Thoracic aorta (tissue), 2 donors: ENCODE measurements at regions not wholly inside any gene's neighbourhood (a gene's known extent, or its start where the extent isn't known, plus 50 kb on each side); places are given as distances from the start of the nearest gene placed in this dataset.

Experiments
- ATAC-seq: fragments of 150-250 bp; one replicate; pipeline ENCODE4 v1.8.0; 2017; ENCODE audit warnings: low read depth; ENCODE audit not compliant: insufficient number of reproducible peaks, low FRiP score
- DNase-seq: peaks from one replicate; pipeline ENCODE4 v3.0.0-alpha.2; 2020; ENCODE audit warnings: low spot score
- H3K27ac ChIP-seq, 2 donors: fragments of 200-600 bp; sonication (generic); 1 replicate in 1 of 2; 2 replicates in 1 of 2; pipeline ENCODE4 v1.5.1; 2016; ENCODE audit warnings: mild to moderate bottlenecking in 2 of 2, moderate library complexity in 2 of 2
- H3K27me3 ChIP-seq: fragments of 200-600 bp; sonication (generic); replicated peaks from 2 replicates; pipeline ENCODE4 v1.6.0; 2016; ENCODE audit warnings: mild to moderate bottlenecking; ENCODE audit not compliant: insufficient read depth
- H3K36me3 ChIP-seq: fragments of 200-600 bp; sonication (generic); one replicate; pipeline ENCODE4 v1.5.1; 2016
- H3K4me1 ChIP-seq, 2 donors: fragments of 200-600 bp; sonication (generic); 1 replicate in 1 of 2; 2 replicates in 1 of 2; pipeline versions ENCODE4 v1.5.1 to v1.6.0; 2016; ENCODE audit warnings: low read depth in 2 of 2, mild to moderate bottlenecking in 1 of 2; ENCODE audit not compliant: control insufficient read depth in 1 of 2
- H3K4me3 ChIP-seq: fragments of 200-600 bp; sonication (generic); 2 replicates; pipeline ENCODE4 v1.5.1; 2016; ENCODE audit warnings: mild to moderate bottlenecking
- H3K9me3 ChIP-seq: fragments of 200-600 bp; sonication (generic); 2 replicates; pipeline ENCODE4 v1.5.1; 2016
- TF ChIP-seq, protein P1 (sequence below): fragments of 200-600 bp; sonication (generic); IDR thresholded peaks from one replicate; pipeline ENCODE4 v1.5.1; 2019; ENCODE audit warnings: antibody characterized with exemption

DNA sequence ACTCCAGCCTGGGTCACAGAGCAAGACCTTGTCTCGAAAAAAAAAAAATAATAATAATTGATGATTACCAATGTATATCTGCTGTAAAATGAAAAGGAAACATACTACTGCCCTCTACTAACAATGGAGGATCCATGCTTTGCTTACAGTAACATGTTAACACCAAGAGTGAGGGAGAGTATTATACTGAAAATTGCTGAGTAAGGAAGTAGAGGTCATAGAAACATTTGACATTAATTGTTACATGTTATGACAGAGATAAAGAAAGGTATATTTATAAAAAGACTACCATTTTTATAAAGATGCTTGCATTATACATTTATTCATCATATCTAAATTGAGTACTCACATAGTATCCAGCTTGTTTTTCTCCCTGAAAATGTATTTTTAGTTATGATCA, 1989.8 kb upstream of the TENM3 start:
- no peaks in the 10 kb centered on the region for H3K27me3 ChIP-seq
- H3K4me1 ChIP-seq = no peaks in the 10 kb centered on the region
- ATAC-seq = no peak
- no peak overlapping the region for H3K4me3 ChIP-seq
- TF ChIP-seq, protein P1, sequence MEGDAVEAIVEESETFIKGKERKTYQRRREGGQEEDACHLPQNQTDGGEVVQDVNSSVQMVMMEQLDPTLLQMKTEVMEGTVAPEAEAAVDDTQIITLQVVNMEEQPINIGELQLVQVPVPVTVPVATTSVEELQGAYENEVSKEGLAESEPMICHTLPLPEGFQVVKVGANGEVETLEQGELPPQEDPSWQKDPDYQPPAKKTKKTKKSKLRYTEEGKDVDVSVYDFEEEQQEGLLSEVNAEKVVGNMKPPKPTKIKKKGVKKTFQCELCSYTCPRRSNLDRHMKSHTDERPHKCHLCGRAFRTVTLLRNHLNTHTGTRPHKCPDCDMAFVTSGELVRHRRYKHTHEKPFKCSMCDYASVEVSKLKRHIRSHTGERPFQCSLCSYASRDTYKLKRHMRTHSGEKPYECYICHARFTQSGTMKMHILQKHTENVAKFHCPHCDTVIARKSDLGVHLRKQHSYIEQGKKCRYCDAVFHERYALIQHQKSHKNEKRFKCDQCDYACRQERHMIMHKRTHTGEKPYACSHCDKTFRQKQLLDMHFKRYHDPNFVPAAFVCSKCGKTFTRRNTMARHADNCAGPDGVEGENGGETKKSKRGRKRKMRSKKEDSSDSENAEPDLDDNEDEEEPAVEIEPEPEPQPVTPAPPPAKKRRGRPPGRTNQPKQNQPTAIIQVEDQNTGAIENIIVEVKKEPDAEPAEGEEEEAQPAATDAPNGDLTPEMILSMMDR = no peak
- no peaks in the 10 kb centered on the region for H3K9me3 ChIP-seq
- H3K27ac ChIP-seq = no peak overlapping the region
- no peak for DNase-seq
- no peaks in the 10 kb centered on the region for H3K36me3 ChIP-seq

DNA sequence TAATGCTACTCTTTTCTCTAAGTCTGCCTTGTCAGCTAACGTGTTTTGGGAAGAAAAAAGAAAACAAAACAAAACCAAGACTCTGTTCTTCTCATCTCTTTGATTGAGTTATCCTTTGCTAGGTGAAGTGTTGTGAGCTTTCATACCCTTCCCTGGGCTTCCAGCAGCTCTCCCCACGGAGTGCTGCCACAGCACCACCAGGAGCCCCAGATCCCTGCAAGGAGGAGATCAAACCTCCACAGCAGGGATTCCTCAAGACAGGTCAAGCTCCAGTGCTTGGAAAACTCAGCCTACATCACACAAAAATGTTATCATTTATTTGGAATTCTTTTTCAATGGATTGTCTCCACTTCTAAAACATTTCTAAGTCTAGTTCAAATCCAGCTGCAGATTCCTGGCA, 1981.9 kb upstream of the TENM3 start:
- ATAC-seq (no peak), DNase-seq (no peak)
- H3K27me3 ChIP-seq = no peaks in the 10 kb centered on the region
- TF ChIP-seq, protein P1 = no peak
- H3K9me3 ChIP-seq = no peaks in the 10 kb centered on the region
- no peaks in the 10 kb centered on the region for H3K4me1 ChIP-seq
- no peak overlapping the region for H3K4me3 ChIP-seq
- no peak overlapping the region for H3K27ac ChIP-seq
- no peaks in the 10 kb centered on the region for H3K36me3 ChIP-seq

DNA sequence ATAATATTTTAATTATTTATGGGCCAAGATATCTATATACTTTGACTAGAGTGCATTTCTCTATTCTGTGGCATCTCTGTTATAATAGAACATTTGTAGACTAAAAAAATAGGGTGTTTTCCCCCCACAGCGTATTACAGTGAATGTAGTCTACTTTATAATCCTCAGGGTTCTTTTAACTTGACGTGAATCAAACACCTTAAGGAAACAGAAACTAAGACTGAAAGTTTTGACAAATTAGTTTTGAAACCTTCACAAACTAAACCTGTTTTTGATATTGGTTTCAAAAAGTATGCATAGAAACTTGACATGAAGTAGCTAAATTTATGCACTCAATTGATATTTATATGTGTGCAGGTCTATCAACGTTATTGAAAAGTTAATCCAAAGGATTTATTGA, 1963.1 kb upstream of the TENM3 start:
- H3K27me3 ChIP-seq = no peaks in the 10 kb centered on the region
- H3K36me3 ChIP-seq = no peaks in the 10 kb centered on the region
- no peaks in the 10 kb centered on the region for H3K9me3 ChIP-seq
- TF ChIP-seq, protein P1 = no peak
- DNase-seq (no peak), ATAC-seq (no peak)
- H3K4me1 ChIP-seq = no peaks in the 10 kb centered on the region
- no peak overlapping the region for H3K4me3 ChIP-seq
- no peak overlapping the region for H3K27ac ChIP-seq

DNA sequence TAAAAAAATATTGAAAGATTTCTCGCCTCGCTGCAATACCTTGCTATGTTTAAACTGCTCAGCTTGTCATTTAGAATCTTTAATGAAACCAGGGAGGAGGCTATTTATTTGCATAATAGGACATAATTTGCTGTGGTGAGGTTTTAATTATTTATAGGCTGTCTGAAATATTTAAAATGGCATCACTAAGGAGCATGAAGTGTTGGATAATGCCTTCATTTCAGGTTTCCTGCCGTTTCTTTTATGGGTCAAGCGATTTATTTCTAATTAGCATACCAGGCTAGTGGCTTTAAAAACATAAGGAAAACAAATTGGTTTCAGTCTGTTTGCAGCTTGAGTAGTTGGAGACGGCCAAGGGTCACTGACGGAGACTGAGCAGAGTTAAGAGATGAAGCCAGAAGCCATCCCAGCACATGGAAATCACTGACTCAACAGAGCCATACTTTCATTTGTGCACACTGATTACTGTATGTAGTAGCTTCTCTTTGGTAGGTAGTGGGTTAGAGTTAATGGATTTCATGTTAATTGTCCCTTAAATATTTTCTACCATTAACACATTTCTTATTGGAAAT, 1962.4 kb upstream of the TENM3 start:
- DNase-seq (no peak), ATAC-seq (no peak)
- Histone ChIP-seq H3K4me3 (no peak overlapping the region), H3K4me1 (no peaks in the 10 kb centered on the region), H3K9me3 (no peaks in the 10 kb centered on the region), H3K27ac (no peak overlapping the region), H3K36me3 (no peaks in the 10 kb centered on the region), H3K27me3 (no peaks in the 10 kb centered on the region)
- TF ChIP-seq, protein P1 = no peak

DNA sequence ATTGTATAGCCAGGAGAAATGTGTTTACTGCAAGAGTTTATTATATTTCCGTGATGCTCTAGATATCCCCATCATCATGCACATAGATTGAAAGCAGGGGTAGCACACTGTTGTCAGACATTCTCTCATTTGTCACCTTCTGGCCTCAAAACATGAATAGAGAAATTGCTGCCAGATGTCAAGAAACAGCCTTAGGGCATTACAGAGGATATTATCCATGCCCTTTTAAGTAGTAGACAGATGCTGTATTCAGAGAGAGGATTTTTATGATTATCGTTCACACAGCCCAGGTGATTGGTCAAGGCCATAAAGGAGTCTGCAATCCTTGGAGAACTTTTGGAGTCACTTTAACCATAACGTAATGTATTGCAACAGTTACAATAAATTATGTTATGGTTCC, 1961.5 kb upstream of the TENM3 start:
- H3K36me3 ChIP-seq = no peaks in the 10 kb centered on the region
- H3K4me3 ChIP-seq = no peak overlapping the region
- no peaks in the 10 kb centered on the region for H3K27me3 ChIP-seq
- no peaks in the 10 kb centered on the region for H3K4me1 ChIP-seq
- H3K9me3 ChIP-seq = no peaks in the 10 kb centered on the region
- TF ChIP-seq, protein P1 = no peak
- ATAC-seq (no peak), DNase-seq (no peak)
- H3K27ac ChIP-seq = no peak overlapping the region
